Karpas-422 (cell line): ENCODE measurements at regions not wholly inside any gene's neighbourhood (a gene's known extent, or its start where the extent isn't known, plus 50 kb on each side); places are given as distances from the start of the nearest gene placed in this dataset.

Source experiments
- DNase-seq: peaks from one replicate; pipeline ENCODE4 v3.0.0-alpha.2; 2015
- H2AFZ ChIP-seq: fragments of 200-600 bp; sonication (generic); 2 replicates; pipeline ENCODE4 v1.6.1; 2014; ENCODE audit warnings: antibody characterized with exemption, low read length, mixed read lengths
- H3K27ac ChIP-seq: fragments of 200-600 bp; sonication (generic); 2 replicates; pipeline ENCODE4 v1.5.1; 2014; ENCODE audit warnings: mild to moderate bottlenecking, low read length, moderate library complexity
- H3K27me3 ChIP-seq: fragments of 200-600 bp; sonication (generic); 2 replicates; pipeline ENCODE4 v1.6.1; 2014; ENCODE audit warnings: low read length, mixed read lengths
- H3K36me3 ChIP-seq: fragments of 200-600 bp; sonication (generic); 2 replicates; pipeline ENCODE4 v1.6.1; 2014; ENCODE audit warnings: low read length, mixed read lengths; ENCODE audit not compliant: insufficient read depth
- H3K4me1 ChIP-seq: fragments of 200-600 bp; sonication (generic); 2 replicates; pipeline ENCODE4 v1.6.1; 2014; ENCODE audit warnings: mild to moderate bottlenecking, low read length, mixed read lengths
- H3K4me2 ChIP-seq: fragments of 200-600 bp; sonication (generic); 2 replicates; pipeline ENCODE4 v1.6.1; 2014; ENCODE audit warnings: low read length, low read depth, mild to moderate bottlenecking; ENCODE audit not compliant: poor library complexity, severe bottlenecking
- H3K4me3 ChIP-seq: fragments of 200-600 bp; sonication (generic); 2 replicates; pipeline ENCODE4 v1.5.1; 2014; ENCODE audit warnings: mild to moderate bottlenecking, antibody characterized with exemption, low read length, mixed read lengths
- H3K79me2 ChIP-seq: fragments of 200-600 bp; sonication (generic); 2 replicates; pipeline ENCODE4 v1.6.1; 2014; ENCODE audit warnings: mild to moderate bottlenecking, low read length, mixed read lengths
- H3K9ac ChIP-seq: fragments of 200-600 bp; sonication (generic); 2 replicates; pipeline ENCODE4 v1.6.0; 2014; ENCODE audit warnings: low read length
- H3K9me2 ChIP-seq: fragments of 200-600 bp; sonication (generic), shearing (Covaris generic); replicated peaks from 2 replicates; pipeline ENCODE4 v1.6.0; 2014; ENCODE audit warnings: mild to moderate bottlenecking, low read length, moderate library complexity; ENCODE audit not compliant: insufficient read depth
- H3K9me3 ChIP-seq: fragments of 300-700, 200-600 bp; sonication (generic); 2 replicates; pipeline ENCODE4 v1.6.1; 2014; ENCODE audit warnings: low read length, mixed read lengths
- H4K20me1 ChIP-seq: fragments of 200-600 bp; sonication (generic); 2 replicates; pipeline ENCODE4 v1.6.1; 2014; ENCODE audit warnings: mild to moderate bottlenecking, antibody characterized with exemption, low read length, low read depth; ENCODE audit not compliant: insufficient read depth

- no peaks in the 10 kb centered on the region for H3K9me3 ChIP-seq
- no peaks in the 10 kb centered on the region for H3K9me2 ChIP-seq
- no peaks in the 10 kb centered on the region for H3K4me1 ChIP-seq
- H3K79me2 ChIP-seq = no peaks in the 10 kb centered on the region
- no peak overlapping the region for H3K4me2 ChIP-seq
- no peak for DNase-seq
- H2AFZ ChIP-seq = no peak overlapping the region
- no peaks in the 10 kb centered on the region for H4K20me1 ChIP-seq
- no peak overlapping the region for H3K9ac ChIP-seq
- no peaks in the 10 kb centered on the region for H3K27me3 ChIP-seq
- H3K27ac ChIP-seq = no peak overlapping the region
- no peaks in the 10 kb centered on the region for H3K36me3 ChIP-seq
- no peak overlapping the region for H3K4me3 ChIP-seq
Measured at GRCh38 chr10:5297466-5297865, 67.3 kb upstream of the UCN3 start.

GRCh38 chr10:5297996-5298395 lies 66.8 kb upstream of the UCN3 start:
- H3K9me3 ChIP-seq = no peaks in the 10 kb centered on the region
- H3K4me2 ChIP-seq = no peak overlapping the region
- H2AFZ ChIP-seq = no peak overlapping the region
- no peaks in the 10 kb centered on the region for H3K36me3 ChIP-seq
- H3K27ac ChIP-seq = no peak overlapping the region
- no peaks in the 10 kb centered on the region for H3K4me1 ChIP-seq
- no peak overlapping the region for H3K4me3 ChIP-seq
- no peak overlapping the region for H3K9ac ChIP-seq
- no peaks in the 10 kb centered on the region for H3K79me2 ChIP-seq
- H4K20me1 ChIP-seq = no peaks in the 10 kb centered on the region
- no peak for DNase-seq
- no peaks in the 10 kb centered on the region for H3K27me3 ChIP-seq
- no peaks in the 10 kb centered on the region for H3K9me2 ChIP-seq

- H3K9me3 ChIP-seq = no peaks in the 10 kb centered on the region
- H3K9ac ChIP-seq = no peak overlapping the region
- no peak overlapping the region for H3K4me3 ChIP-seq
- no peaks in the 10 kb centered on the region for H3K9me2 ChIP-seq
- H3K4me2 ChIP-seq = no peak overlapping the region
- H3K4me1 ChIP-seq = no peaks in the 10 kb centered on the region
- H3K27ac ChIP-seq = no peak overlapping the region
- H4K20me1 ChIP-seq = no peaks in the 10 kb centered on the region
- no peaks in the 10 kb centered on the region for H3K36me3 ChIP-seq
- H3K27me3 ChIP-seq = no peaks in the 10 kb centered on the region
- H3K79me2 ChIP-seq = no peaks in the 10 kb centered on the region
- H2AFZ ChIP-seq = no peak overlapping the region
- DNase-seq = no peak
Measured at GRCh38 chr10:5299950-5300349, 64.8 kb upstream of the UCN3 start.

- DNase-seq = no peak
- H3K4me2 ChIP-seq = no peak overlapping the region
- H2AFZ ChIP-seq = no peak overlapping the region
- H3K4me3 ChIP-seq = no peak overlapping the region
- no peak overlapping the region for H3K27ac ChIP-seq
- H3K9ac ChIP-seq = no peak overlapping the region
- H3K9me3 ChIP-seq = 0 out of 2 replicates have a peak, but pooled peaks cover 3% of the 10 kb centered on the region
- H4K20me1 ChIP-seq = no peaks in the 10 kb centered on the region
- H3K4me1 ChIP-seq = no peaks in the 10 kb centered on the region
- H3K9me2 ChIP-seq = no peaks in the 10 kb centered on the region
- H3K27me3 ChIP-seq = no peaks in the 10 kb centered on the region
- H3K79me2 ChIP-seq = no peaks in the 10 kb centered on the region
- H3K36me3 ChIP-seq = no peaks in the 10 kb centered on the region
Measured at GRCh38 chr10:5303504-5303903, 61.3 kb upstream of the UCN3 start.

- Histone ChIP-seq H3K27me3 (no peaks in the 10 kb centered on the region), H3K4me2 (no peak overlapping the region), H3K9me2 (no peaks in the 10 kb centered on the region), H3K4me3 (no peak overlapping the region), H3K27ac (no peak overlapping the region), H3K36me3 (no peaks in the 10 kb centered on the region), H3K9me3 (0 out of 2 replicates have a peak, but pooled peaks cover 3% of the 10 kb centered on the region), H3K79me2 (no peaks in the 10 kb centered on the region), H4K20me1 (no peaks in the 10 kb centered on the region), H3K4me1 (no peaks in the 10 kb centered on the region), H2AFZ (no peak overlapping the region), H3K9ac (no peak overlapping the region)
- DNase-seq = no peak
Measured at GRCh38 chr10:5305374-5305773, 59.4 kb upstream of the UCN3 start.

- Histone ChIP-seq H3K4me2 (no peak overlapping the region), H3K9me3 (0 out of 2 replicates have a peak, but pooled peaks cover 3% of the 10 kb centered on the region), H3K27ac (no peak overlapping the region), H3K9ac (no peak overlapping the region), H3K36me3 (no peaks in the 10 kb centered on the region), H3K79me2 (no peaks in the 10 kb centered on the region), H2AFZ (no peak overlapping the region), H3K27me3 (no peaks in the 10 kb centered on the region), H3K4me1 (no peaks in the 10 kb centered on the region), H4K20me1 (no peaks in the 10 kb centered on the region), H3K4me3 (no peak overlapping the region), H3K9me2 (no peaks in the 10 kb centered on the region)
- DNase-seq = no peak
Measured at GRCh38 chr10:5310914-5311313, 53.9 kb upstream of the UCN3 start.

- Histone ChIP-seq H3K9me2 (no peaks in the 10 kb centered on the region), H3K9ac (no peak overlapping the region), H3K36me3 (no peaks in the 10 kb centered on the region), H3K4me3 (no peak overlapping the region), H2AFZ (no peak overlapping the region), H4K20me1 (no peaks in the 10 kb centered on the region), H3K79me2 (no peaks in the 10 kb centered on the region), H3K4me1 (no peaks in the 10 kb centered on the region), H3K4me2 (no peak overlapping the region), H3K27ac (no peak overlapping the region), H3K27me3 (no peaks in the 10 kb centered on the region), H3K9me3 (0 out of 2 replicates have a peak, but pooled peaks cover 3% of the 10 kb centered on the region)
- DNase-seq = no peak
Measured at GRCh38 chr10:5311617-5312016, 53.1 kb upstream of the UCN3 start.

GRCh38 chr10:5314840-5315239 lies 49.9 kb upstream of the UCN3 start:
- Histone ChIP-seq H2AFZ (no peak overlapping the region), H3K27me3 (no peaks in the 10 kb centered on the region), H3K79me2 (no peaks in the 10 kb centered on the region), H4K20me1 (no peaks in the 10 kb centered on the region), H3K36me3 (no peaks in the 10 kb centered on the region), H3K4me1 (no peaks in the 10 kb centered on the region), H3K4me2 (no peak overlapping the region), H3K9me2 (no peaks in the 10 kb centered on the region), H3K4me3 (no peak overlapping the region), H3K9ac (no peak overlapping the region), H3K9me3 (no peaks in the 10 kb centered on the region), H3K27ac (no peak overlapping the region)
- no peak for DNase-seq
